NOMO-1 treated with dmso at 0.1 percent for 144 hours (cell line): ENCODE measurements at regions not wholly inside any gene's neighbourhood (a gene's known extent, or its start where the extent isn't known, plus 50 kb on each side); places are given as distances from the start of the nearest gene placed in this dataset.

Experiments used
- DNase-seq: peaks from one replicate; lab custom pipeline; 2025; ENCODE audit not compliant: unreplicated experiment; lab: John Stamatoyannopoulos, UW

DNA sequence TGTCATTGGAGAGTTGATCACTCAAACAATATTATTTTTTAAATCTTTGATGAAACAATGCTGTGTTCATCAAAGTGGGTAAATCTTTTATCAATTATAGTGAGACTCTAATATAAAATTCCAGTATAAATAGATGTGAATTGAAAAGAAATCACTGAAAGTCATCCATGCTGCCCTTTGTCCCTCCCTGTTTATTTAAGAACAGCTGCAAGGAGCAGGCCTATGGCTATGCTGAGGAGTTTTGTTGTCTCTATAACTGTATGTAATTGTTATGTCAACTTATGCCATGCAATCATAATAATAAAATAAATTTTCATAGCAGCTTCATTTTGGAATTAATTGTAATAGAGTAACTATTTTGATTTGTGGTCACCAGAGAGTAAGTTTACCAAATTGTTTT, 1272.4 kb upstream of the ADGRL4 start:
- no peak for DNase-seq

- no peak for DNase-seq
Measured at GRCh38 chr1:80274256-80274655, 1267.7 kb upstream of the ADGRL4 start.

DNA sequence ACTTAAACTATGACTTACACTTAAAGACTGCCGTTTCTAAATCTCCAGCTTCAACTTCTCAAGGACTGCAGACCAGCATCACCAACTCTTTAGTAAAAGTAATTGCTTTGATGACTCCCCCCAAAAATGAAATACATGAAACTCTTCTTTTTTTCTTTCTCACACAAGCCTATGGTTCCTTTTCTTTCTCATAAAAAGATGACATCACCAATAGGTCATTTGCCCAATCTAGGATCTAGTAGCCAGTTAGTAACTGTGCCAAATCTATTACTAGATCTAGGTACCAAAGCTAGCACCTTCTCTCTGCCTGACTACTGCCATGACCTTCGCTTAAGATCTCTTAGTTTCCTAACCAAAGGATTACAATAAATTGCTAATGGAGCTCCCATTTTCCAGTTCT, 1266.0 kb upstream of the ADGRL4 start:
- DNase-seq, result no peak

DNA sequence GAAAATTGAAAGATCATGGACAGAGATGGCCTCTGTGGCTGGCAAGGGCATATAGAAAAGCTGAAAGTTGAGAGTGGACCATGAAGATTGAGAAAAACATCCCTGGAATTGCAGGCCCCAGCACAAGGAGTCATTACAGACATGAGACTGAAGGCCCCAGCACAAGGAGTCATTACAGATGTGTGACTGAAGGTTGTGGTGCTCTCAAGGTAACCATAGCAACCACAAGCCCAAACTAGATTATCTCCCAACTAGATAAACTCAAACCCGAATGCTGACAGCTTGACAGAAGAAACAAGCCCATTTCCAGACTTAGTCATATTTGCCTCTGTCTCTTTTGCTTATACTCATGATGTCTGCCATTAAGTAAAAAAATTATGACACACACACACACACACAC, 1252.1 kb upstream of the ADGRL4 start:
- DNase-seq, result no peak

DNA sequence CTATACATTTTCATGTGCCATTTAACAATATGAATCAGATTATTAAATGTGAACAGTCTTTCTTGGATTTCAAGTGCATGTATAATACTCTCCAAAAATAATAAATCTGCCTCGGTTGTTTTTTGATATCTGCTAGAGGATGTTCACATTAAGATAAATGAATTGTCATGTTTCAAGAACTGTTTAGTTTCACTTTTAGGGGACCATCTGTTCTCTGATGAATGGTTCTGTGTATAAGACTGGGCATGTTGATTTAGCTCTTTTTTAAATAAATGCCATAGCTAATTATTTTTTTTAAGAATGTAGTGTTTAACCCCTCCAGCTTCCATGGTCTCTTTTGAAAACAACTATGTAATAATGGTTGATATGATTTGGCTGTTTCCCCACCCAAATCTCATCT, 1245.1 kb upstream of the ADGRL4 start:
- DNase-seq, result no peak

GRCh38 chr1:80251171-80251570, 1244.6 kb upstream of the ADGRL4 start:
- DNase-seq, result no peak

GRCh38 chr1:80250573-80251168, 1244.1 kb upstream of the ADGRL4 start:
- DNase-seq, result no peak

DNA sequence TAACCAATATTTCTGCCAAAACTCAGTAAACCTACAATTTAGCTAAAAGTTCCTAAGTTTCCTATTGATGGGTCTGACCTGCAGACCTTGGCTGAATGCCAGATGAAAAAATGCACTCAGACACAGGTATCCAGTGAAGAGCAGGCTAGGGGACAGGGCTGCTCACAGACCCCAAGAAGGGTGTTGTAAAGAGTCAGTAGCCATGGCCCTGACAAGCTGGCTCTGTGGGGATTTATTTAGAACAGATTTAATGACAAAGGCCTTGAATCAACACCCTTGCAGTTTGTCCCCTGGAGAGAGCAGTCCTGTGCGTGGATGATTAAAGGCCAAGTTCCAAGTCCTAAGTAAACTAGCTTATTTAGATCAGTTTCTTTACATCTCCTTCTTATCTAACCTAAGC, 1243.2 kb upstream of the ADGRL4 start:
- DNase-seq, result no peak

DNA sequence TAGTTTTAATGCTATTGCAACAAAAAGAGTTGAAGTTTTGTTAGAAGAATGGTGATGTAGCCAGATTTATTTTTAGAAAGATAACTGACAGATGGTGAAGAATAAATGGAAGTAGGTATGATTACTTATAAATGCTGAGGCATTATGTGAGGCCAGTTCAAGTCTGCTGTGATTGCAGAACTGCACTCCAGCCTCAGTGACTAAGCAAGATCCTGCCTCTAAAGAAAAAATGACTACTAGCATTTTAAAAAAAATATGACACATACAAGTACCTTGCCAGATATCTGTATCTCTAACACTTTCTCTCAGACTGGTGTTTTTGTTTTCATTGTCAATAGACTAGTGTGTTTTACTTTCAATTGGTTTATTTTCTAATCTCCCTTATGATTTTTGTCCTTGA, 1242.4 kb upstream of the ADGRL4 start:
- DNase-seq, result no peak

GRCh38 chr1:80245813-80246212, 1239.3 kb upstream of the ADGRL4 start:
- DNase-seq, result no peak

- DNase-seq, result no peak
Measured at GRCh38 chr1:80244372-80244771, 1237.8 kb upstream of the ADGRL4 start.

- DNase-seq, result no peak
Measured at GRCh38 chr1:80241566-80241965, 1235.0 kb upstream of the ADGRL4 start.

- no peak for DNase-seq
Measured at GRCh38 chr1:80225510-80225909, 1219.0 kb upstream of the ADGRL4 start.

DNA sequence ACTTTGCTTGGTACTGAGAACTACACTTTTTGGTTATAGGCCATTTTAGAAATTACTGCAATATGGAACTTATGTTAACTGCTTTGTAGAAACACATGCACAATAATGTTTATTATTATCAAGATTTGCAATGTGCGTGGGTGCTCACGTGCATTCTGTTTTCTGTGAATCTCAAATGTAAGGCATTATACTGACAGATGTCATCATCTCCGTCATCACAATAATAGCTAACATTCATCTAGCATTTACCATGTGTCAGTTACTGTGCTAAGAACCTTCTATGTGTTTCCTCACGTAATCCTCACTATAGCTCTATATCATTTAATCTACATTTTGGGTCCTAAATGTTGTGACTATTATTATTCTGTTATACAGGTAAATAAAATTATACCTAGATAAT, 1214.8 kb upstream of the ADGRL4 start:
- DNase-seq, result no peak

DNA sequence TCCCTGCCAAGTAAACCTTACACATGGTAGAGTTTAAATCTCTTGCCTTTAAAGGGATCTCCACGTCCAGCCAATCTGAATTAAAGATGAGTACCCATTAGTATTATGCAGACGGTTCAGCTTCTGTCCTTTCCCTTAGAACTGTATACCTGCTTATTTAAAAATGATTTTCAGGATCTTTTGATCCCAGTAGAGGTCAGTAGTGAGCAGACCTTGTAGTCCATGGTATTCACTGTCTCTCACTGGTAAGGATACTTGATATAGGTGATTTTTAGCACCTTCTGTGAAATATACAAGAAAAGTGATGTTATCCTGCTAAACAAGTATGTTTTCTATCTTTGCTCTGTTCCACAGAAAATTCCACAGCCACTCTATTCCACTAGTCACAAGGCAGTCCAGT, 1211.6 kb upstream of the ADGRL4 start:
- no peak for DNase-seq

DNA sequence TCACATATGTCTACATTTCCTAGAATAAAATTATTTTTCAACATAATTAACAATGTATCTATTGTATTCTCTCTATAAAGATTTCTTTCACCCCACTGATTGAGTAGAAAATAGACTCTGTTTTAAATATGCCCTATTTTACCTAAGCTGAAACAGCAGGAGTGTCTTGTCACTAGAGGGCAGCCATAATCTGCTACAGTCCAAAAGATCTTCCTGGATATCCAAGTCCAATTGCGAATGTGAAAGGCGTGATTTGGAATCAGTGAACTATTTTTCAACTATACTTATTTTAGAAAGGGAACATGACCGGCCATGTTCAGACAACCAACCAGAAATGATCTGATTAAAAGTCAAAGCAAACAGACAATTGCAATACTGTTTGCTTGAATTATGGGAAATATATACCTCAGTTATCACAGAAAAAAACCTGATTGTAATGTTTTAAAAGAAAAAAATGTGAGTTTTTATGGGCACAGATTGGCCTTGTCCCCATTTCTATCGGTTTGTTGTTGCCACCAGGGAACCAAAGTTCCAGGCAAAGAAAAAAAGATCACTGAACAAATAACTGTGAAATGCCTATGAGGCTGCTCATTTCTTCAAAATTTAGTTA, 1211.0 kb upstream of the ADGRL4 start:
- no peak for DNase-seq

DNA sequence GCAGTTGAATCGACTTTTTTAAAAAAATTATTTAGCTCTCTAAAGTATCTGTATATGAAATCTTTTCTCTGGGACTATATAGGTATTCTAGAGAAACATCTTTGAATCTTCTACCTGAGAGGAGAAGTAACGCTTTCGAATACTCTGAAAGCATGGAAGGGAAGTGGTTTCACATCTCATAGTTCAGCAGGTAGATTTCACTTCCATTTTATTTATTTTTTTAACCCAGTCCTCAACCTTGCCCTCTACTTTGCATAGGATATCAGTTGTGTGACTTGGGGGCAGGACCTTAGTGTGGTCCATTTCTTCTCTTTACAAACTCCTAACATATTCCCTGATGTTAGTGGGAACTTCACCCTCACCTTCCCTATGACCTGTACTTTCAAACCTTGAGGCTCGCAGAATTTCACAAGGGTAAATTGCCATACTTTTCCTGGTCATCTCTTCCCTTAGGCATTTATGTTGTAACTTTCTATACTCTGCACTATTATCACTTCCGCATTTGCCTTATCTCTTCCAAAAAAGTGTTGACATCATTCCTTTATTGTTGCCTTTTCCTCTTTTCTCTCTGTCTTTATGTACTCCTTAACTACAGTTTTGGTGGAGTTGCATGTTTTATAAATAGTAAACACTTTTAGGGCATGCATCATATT, 1208.5 kb upstream of the ADGRL4 start:
- DNase-seq, result no peak

DNA sequence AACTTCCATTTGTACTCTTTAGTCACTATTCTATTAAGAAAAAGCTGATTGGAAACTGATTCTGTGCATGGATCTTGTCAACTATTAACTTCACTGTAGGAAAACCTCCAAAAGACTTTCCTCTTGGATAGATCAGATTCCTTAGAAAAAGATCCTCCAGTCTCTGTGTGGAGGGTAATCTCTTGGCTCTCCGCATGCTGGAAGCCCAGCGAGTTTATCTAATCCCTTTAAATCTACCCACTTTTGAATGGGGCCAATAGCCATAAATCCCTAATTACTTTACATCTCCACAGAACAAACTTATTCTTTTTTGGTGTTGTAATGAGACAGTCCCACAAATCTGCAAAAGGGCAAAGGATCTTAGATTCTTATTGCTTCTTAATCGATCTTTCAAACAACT, 1206.4 kb upstream of the ADGRL4 start:
- no peak for DNase-seq

DNA sequence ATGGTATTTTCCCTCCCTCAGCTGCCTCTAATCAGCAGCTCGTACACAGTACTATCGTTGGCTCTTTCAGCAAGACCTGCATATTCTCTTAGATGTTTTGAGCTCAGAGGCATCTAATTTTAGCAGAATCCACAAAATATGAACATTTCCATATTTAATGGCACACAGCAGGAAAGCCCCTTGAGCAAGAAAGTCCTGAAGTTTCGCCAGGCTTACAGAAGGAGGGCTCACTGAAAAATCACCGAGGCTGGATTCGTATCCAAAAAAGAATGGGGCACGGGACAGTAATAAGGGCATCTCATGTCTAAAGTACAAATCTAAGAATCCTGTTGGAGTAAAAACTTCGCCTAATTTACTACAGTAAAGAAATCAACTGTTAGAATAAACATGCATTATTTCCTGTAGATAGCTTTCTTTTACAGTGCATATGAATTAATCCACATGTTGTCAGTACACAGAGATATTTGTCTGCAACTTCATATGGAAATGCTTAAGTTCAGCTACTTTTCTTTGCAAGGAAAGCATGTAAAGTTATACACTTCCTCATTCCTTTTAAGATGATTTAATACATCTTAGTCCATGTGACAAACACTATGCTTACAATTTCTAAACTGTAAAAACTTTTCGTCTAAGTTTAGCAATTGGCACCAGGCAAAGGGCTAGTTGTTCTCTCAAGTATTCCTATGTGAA, 1205.3 kb upstream of the ADGRL4 start:
- no peak for DNase-seq

DNA sequence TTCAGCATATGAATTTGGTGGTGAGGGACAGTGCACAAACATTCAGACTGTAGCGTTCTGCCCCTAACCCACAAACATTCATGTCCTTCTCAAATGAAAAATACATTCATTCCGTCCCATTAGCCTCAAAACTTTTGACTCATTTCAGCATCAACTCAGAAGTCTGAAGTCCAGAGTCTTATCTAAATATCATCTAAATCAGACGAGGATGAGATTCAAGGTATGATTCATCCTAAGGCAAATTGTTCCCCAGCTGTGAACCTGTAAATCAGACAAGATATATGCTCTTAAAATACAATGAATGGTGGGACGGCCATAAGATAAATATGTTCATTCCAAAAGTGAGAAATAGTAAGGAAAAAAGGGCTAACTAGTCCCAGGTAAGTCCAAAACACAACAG, 1195.6 kb upstream of the ADGRL4 start:
- DNase-seq, result no peak

DNA sequence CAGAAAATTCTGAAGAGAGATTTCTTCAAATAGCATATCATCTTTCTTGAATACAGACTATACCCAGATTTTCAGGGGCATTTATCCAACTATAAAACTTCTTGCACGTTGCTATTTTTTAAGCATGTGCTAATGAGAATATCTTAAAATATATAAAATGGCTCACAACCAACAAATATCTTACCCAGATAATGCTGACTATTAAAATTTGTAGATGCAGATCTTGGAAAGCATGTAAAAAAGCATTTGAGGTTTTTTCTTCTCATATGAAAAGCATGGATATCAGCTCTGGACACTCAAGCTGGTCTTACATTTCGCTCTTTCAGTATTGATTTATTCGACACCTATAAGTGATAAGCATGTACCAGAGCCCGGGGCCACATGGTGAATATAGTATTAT, 1187.7 kb upstream of the ADGRL4 start:
- DNase-seq, result no peak

DNA sequence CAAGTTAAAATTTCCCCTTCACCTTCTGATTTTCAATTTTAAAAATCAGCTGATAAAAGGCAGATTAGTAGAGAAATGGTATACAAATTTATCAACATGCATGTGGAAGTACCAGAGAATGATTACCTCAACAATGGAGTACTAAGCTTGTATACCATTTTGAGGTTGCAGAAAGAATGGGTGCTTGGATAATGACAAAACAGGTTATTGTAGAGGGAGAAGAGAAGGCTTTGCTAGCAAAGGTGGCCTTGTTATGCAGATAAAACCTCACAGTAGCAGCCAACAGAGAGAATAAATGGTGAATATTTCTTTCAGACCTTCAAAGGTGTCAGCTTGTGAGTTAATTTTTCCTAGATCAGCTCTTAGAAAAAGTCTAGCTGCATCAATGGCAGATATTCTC, 1174.9 kb upstream of the ADGRL4 start:
- no peak for DNase-seq
